Esophagus muscularis mucosa (tissue), 4 donors: ENCODE measurements at regions not wholly inside any gene's neighbourhood (a gene's known extent, or its start where the extent isn't known, plus 50 kb on each side); places are given as distances from the start of the nearest gene placed in this dataset.

Source experiments
- EP300 ChIP-seq: sonication (generic); formaldehyde crosslinking; IDR thresholded peaks from one replicate; pipeline ENCODE4 v1.6.1; 2017; ENCODE audit warnings: antibody characterized with exemption
- POLR2A ChIP-seq: fragments of 450-650 bp; IDR thresholded peaks from one replicate; pipeline ENCODE4 v1.6.1; 2017; ENCODE audit warnings: antibody characterized with exemption, moderate library complexity, mild to moderate bottlenecking, low read depth
- TF ChIP-seq, protein P1 (sequence below), 3 experiments: fragments of 200-600 bp in 2 of 3; fragments of 450-650 bp in 1 of 3; sonication (generic) in 2 of 3; IDR thresholded peaks; one replicate each; pipeline ENCODE4 v1.5.1; 2017 to 2019; ENCODE audit warnings: antibody characterized with exemption in 3 of 3, mild to moderate bottlenecking in 2 of 3, moderate library complexity in 1 of 3

GRCh38 chr4:177066746-177067145 is 242.9 kb upstream of the NEIL3 start:
- TF ChIP-seq, protein P1, sequence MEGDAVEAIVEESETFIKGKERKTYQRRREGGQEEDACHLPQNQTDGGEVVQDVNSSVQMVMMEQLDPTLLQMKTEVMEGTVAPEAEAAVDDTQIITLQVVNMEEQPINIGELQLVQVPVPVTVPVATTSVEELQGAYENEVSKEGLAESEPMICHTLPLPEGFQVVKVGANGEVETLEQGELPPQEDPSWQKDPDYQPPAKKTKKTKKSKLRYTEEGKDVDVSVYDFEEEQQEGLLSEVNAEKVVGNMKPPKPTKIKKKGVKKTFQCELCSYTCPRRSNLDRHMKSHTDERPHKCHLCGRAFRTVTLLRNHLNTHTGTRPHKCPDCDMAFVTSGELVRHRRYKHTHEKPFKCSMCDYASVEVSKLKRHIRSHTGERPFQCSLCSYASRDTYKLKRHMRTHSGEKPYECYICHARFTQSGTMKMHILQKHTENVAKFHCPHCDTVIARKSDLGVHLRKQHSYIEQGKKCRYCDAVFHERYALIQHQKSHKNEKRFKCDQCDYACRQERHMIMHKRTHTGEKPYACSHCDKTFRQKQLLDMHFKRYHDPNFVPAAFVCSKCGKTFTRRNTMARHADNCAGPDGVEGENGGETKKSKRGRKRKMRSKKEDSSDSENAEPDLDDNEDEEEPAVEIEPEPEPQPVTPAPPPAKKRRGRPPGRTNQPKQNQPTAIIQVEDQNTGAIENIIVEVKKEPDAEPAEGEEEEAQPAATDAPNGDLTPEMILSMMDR (IDR thresholded peaks at IDR 0.05) = no peak
- TF ChIP-seq POLR2A (no peak), EP300 (no peak)
